GM10847 (cell line): ENCODE measurements at regions not wholly inside any gene's neighbourhood (a gene's known extent, or its start where the extent isn't known, plus 50 kb on each side); places are given as distances from the start of the nearest gene placed in this dataset.

Source experiments
- POLR2A ChIP-seq: IDR thresholded peaks from 2 replicates; pipeline ENCODE4 v1.6.1; 2011; ENCODE audit not compliant: insufficient read length; ENCODE audit errors: extremely low read depth

DNA sequence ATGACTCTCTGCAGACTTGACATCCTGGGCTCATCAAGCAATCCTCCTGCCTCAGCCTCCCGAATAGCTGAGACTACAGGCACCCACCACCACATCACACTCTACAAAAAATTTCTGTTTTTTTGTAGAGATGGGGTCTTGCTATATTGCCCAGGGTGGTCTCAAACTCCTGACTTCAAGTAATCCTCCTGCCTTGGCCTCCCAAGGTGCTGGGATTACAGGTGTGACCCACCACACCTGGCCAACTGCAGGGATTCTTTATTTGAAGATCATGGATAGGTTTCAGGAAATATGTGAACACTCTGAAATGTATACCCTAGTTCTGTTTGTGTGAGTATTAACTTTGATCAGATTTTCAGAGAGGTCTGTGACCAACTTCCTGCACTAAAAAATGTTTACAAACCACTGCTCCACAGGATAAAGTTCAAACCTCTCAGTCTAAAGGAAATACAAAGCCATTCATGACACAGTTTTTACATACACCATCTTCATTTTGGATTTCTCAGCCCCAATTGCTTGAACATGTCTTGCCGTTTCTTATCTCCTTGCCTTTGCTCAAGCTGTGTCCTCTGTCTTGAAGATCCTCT lies 252.3 kb upstream of the FGGY start:
- TF ChIP-seq POLR2A: no peak

DNA sequence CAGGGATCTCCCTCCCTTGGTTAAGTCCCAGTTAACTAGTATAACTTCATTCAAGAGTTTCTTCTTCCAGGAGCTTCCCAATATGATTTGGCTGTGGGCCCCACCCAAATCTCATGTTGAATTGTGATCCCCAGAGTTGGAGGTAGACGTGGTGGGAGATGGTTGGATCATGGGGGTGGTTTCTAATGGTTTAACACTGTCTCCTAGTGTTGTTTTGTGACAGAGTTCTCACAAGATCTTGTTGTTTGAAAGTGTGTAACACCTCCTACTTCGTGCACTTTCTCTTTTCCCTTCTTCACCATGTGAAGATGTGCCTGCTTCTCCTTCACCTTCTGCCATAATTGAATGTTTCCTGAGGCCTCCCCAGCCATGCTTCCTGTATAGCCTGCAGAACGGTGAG lies 251.8 kb upstream of the FGGY start:
- no peak for TF ChIP-seq POLR2A

DNA sequence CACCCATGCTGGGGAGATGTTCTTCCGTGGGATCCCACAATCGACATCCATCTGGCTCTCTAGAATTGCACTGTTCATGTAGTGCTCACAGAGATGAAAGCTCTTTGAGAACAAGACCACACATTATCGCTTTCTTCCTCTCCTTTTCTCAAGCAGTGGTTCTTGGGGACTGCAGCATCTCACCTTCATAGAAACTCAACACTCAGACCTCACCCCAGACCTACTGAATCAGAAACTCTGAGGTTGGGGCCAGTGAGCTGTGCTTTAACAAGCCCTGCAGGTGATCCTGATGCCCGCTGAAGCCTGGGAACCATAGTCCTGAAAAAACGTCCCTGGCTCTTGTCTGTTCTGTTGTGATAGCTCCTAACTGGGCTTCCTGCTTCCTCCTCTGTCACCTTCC lies 251.3 kb upstream of the FGGY start:
- TF ChIP-seq POLR2A: no peak

DNA sequence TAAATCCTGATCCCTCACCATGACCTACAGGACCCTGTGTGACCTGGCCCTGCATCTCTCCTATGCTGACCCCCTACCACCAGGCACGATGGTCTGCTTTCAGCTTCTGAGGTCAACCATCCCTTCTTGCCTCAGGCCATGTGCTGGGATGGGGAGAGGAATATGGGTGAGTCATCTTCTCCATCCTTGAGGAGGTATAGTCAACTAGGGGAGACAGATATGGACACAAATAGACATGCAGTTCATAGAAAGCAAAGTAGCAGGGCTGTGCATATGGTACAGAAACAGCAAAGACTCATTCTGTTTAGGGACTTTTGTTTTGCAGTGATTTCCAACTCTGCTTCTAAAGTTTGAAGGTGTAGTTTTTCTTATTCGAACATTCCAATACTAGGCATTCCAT lies 250.8 kb upstream of the FGGY start:
- no peak for TF ChIP-seq POLR2A

DNA sequence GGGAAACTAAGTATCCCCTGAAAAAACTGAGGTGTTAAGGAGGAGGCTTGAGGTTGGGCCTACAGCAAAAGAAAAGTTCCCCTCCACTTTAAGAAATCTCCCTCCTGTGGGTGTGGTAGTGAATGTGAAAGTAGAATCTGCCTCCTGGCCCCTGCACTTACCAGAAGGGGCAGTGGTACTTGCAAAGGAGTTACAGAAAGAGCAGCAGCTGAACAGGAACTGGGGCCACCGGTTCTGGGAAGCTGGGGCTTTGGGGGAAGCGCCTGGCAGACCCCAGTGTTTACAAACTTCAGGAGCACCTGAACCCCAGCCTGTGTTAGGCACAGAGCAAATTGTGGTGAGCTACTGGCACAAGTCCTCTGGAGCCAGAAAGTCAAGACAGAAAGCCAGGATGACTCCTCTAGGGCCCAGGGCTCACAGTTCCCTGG lies 250.2 kb upstream of the FGGY start:
- TF ChIP-seq POLR2A: no peak

DNA sequence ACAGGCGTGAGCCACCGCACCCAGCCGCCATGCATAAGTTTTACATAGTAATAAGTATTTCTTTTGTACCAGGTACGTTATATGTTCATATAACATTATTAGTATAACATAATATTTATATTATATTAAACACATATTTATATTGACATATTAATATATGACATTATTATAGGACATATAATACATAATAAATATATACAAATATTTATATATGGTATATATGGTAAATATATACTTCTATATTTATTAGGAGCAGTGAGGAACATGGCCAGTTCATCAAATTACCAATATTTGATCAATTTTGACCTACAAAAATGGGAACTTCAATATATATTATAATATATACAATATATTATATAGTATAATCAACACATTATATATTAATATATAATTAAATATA lies 245.9 kb upstream of the FGGY start:
- TF ChIP-seq POLR2A: no peak

DNA sequence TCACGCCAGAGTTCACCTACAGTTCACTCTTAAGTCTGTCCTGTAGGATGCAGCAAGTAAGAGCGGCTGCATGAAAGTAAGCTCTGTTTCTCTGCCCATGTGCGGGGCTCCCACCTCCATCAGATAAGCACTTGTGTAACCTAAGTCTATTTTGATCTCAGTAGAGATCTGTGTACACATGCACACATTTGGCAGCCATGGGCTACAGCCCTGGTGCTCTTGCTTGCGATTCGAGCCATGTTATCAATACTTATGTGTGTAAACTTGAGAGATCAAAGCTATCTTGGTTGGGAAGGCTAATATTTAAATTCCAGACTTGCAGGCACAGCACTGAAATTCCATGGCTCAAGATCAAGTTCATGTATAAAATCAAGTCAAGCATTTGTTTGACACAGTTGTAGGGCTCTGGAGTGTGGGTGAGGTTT lies 244.7 kb upstream of the FGGY start:
- TF ChIP-seq POLR2A: no peak

DNA sequence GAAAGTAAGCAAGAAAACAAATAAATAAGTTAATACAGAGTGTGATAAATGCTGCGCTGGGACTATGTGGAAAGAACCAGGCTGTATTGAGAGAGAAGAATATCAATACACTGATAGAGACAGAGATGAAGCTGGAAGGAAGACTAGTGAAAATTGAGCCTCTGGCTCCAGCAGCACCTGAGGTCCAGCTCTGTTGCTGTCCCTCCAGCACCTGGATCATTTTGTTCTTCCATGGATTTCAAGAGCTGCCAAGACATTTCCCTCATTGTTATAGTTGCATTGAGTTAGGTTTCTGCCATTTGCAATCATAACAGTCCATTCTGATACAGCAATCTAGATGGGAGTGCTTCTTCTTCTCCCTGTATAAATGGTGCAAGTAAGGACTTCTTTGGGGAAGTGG lies 242.7 kb upstream of the FGGY start:
- TF ChIP-seq POLR2A: no peak

DNA sequence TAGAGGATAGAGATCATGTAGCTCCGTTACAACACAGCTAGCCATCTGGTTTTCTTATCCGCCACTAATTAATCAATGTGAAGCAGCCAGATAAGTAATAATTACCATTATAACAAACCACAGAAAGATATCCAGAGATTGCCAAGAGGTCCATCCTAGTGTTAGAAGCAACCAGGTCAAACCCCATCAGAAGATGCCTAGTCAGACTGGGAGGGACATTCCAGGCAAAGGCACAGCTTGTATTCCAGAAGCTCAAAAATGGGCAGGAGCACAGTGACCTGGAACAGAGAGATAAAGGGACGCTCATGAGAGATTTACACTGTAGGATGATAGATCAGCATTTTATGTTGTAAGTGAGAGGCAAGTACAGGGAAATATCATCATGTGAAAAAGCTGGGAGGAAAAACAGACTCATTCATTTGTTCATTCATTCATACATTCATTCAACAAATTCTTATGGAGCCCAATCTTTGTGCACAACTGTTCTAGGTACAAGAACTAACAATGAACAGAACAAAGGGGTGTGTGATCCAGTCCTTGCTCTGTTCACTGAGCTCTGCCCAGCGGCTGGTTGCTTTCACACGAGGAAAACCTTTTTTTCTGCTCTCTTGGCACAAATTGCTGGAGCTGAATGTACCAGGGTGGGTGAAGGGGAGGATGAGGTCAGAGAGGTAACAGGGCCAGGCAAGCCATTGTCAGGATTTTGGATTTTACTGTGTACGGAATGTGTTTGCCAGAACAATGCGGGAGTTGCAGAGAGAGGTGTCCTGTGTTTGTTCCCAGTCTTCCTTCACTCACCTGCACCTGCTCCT lies 240.8 kb upstream of the FGGY start:
- no peak for TF ChIP-seq POLR2A

DNA sequence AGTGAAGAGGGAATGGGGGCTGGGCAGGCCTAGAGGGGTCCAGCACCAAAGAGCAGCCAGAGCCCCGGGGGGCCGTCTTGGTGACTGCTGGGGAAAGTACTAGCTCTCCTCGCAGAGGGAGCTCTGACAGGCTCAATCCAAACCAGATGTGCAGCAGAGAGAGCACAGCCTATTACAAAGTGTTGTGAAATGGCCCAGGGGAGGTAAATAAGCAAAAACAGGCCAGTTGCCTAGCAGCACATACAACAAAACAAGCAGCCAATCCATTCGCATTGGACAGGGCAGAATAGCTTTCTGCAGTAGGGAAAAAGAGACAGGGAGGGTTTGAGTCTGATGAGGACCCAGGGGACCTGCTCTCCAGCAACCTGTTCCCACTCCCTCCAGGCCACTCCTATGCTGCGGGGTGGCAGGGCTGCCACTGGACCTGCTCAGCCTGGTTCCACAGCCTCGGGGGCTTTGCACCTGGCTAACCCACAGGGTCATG lies 239.6 kb upstream of the FGGY start:
- TF ChIP-seq POLR2A: no peak

DNA sequence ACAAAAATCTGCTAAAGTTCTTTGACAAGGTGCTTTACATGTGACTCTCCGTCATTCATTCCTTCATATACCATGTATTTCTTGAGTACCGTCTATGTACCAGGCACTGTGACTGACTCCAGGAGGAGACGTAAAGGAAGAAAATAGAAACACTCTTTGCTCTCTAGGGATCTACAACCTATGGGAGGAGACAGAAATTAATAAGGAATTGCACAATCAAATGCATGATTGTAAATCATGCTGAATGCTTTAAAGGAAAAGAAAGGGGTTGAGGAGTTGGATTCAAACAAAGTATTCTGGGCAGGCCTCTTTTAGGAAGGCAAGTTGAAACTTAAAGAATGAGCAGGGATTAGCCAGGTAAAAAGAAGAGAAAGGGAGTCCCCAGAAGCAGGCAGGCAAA lies 239.1 kb upstream of the FGGY start:
- no peak for TF ChIP-seq POLR2A

DNA sequence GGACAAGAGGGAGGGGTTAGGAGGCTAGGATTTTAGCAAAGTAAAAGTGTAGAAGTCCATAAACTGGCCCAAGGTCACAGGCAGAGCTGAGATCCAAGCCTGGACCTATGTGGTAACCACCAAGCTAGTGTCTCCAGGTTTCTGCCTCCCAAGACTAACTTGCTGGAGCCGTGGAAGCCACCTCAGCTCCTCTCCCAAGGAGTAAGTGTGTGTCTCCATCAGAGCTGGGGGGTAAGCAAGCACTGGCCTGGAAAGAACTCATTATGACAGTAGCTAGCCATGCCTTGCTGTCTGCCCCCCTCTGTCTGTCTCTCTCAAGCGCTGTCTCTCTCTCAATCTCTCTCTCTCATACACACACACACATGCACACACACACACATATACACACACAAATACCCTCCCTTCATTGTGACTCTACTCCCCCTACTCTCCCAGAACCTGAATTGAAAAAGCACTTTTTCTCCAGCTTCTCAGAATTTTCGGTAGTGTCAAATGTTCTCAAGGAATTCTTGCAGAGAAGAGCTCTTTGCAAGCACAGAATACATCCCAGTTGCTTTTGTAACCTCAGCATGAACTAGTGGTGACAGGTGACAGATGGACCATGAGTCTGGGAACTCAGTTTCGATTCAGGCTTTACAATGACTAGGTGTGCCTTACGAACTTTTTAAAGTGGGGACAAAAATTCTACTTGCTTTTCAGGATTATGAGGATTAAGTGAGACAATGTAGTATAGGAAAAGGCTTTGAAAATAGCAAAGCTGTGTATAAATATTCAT lies 238.0 kb upstream of the FGGY start:
- TF ChIP-seq POLR2A: no peak

DNA sequence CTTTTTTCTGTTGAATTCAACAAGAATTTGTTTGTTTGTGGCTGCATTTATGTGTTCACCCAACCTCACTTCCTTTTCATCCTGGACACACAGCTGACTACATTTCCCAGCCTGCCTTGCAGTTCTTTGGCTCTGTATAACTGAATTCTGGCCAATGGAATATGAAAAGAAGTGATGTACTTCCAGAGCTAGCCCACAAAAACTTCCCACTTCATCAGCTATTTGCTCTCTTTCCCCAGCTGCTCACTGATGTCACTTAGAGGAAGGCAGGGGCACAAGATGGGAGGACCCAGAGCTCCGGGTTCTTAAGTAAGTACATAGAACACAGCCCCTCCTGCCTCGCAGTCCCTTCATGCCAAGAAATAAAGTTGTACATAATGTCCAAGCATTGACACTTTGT lies 235.0 kb upstream of the FGGY start:
- TF ChIP-seq POLR2A: no peak

DNA sequence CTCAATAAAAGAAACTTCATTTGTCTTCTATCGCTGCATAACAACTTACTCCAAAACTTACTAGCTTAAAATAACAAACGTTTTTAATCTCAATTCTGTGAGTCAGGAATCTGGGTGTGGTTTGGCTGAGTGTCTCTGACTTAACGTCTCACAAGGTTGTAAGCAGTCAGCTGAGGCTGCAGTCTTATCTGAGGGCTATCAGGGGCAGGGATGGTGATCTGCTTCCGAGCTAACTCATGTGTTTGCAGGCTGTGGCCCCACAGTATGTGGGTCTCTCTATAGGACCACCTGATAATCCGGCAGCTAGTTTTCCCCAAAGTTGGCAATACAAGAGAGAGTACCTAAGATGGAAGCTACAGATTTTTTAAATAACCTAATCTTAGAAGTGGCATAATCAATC lies 234.2 kb upstream of the FGGY start:
- no peak for TF ChIP-seq POLR2A

DNA sequence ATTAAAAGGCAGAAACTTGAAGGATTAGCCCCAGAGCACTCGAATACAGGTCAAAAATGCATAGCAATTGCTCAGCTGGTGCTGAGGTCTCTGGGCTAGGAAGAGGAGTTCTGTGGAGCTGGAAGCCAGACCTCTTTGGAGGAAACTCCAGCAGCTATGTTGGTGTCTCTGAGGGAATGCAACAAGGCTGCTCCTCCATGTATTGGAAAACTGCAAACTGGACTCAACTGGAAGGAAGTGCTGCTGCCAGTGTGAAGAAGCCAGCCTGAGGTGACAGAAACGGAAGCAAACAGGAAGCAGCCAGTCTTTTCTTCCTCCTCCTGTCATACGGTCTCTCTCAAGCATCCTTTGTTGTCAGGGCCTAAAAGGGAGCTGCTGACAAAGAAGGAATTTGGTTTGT lies 233.4 kb upstream of the FGGY start:
- no peak for TF ChIP-seq POLR2A

DNA sequence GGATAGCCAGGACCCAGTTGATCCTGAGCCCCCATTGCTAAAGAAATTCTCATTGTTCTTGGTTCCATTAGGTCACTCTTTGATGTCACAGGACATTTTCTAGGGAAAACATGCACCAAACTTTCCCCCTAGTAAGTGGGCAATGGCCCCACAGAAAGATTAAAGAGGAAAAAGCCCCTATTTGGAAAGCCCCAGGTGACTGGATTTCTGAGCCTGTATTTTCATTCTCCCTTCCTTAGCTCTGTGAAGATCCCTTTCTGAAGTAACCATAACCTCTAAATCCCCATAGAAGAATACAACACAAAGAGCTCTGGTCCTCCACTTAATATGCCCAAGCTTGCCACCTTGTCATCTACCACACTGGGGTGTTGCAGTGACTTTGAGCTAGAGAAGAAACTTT lies 232.3 kb upstream of the FGGY start:
- no peak for TF ChIP-seq POLR2A
